SK-N-MC (cell line): ENCODE measurements at regions not wholly inside any gene's neighbourhood (a gene's known extent, or its start where the extent isn't known, plus 50 kb on each side); places are given as distances from the start of the nearest gene placed in this dataset.

Experiments used
- DNase-seq: peaks from one replicate; pipeline ENCODE4 v3.0.0-alpha.2; 2011; ENCODE audit warnings: low read depth, low spot score
- H3K27ac ChIP-seq: fragments of 200-600 bp; sonication (generic); 2 replicates; pipeline ENCODE4 v1.5.1; 2016; ENCODE audit warnings: mixed run types
- H3K36me3 ChIP-seq: fragments of 200-600 bp; sonication (generic); 2 replicates; pipeline ENCODE4 v1.6.1; 2017; ENCODE audit warnings: antibody characterized with exemption, low read length, mixed read lengths; ENCODE audit not compliant: insufficient read depth
- H3K4me3 ChIP-seq: fragments of 200-600 bp; sonication (generic); 2 replicates; pipeline ENCODE4 v1.5.1; 2016
- H3K9ac ChIP-seq: fragments of 200-600 bp; sonication (generic); 2 replicates; pipeline ENCODE4 v1.8.0; 2017; ENCODE audit warnings: mixed run types, mixed read lengths; ENCODE audit not compliant: insufficient read length
- H3K9me3 ChIP-seq: fragments of 200-600 bp; sonication (generic); 2 replicates; pipeline ENCODE4 v1.6.1; 2017; ENCODE audit warnings: low read depth, mild to moderate bottlenecking, antibody characterized with exemption, low read length, moderate library complexity, mixed read lengths
- EZH2 ChIP-seq: fragments of 200-600 bp; sonication (generic); IDR thresholded peaks from one replicate; pipeline ENCODE4 v1.6.1; 2017; ENCODE audit warnings: antibody characterized with exemption
- FOXP2 ChIP-seq: optimal IDR thresholded peaks from 2 replicates; pipeline ENCODE3; 2011; ENCODE audit warnings: mild to moderate bottlenecking, moderate library complexity; ENCODE audit not compliant: insufficient read depth; ENCODE audit errors: extremely low read length, control extremely low read depth
- POLR2AphosphoS5 ChIP-seq: IDR thresholded peaks from 2 replicates; pipeline ENCODE4 v1.6.1; 2012; ENCODE audit warnings: mild to moderate bottlenecking, low read depth, low read length, borderline replicate concordance

DNA sequence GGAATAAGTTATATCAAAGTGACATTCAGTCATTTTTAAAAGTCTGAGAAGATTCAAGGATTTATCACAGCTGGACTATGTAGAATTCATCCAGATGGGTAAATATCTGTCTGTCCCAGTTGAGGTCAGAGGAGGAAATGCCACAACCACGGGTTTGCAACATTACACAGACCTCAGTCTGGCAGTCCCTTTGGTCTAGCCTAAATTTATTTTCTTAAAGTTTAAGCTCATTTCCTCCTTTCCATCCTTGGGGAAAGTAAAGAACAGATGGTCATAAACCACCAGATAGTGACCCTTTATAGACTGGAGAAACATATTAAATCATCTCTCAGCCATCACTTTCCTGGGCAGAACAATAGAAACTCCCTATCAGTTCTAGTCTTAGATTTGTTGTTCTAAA, 238.4 kb upstream of the DDI1 start:
- Histone ChIP-seq H3K9me3 (no peaks in the 10 kb centered on the region), H3K4me3 (no peak overlapping the region), H3K27ac (no peak overlapping the region), H3K36me3 (no peaks in the 10 kb centered on the region), H3K9ac (no peak overlapping the region)
- no peak for TF ChIP-seq FOXP2
- TF ChIP-seq POLR2AphosphoS5: no peak
- TF ChIP-seq EZH2: no peak
- no peak for DNase-seq

DNA sequence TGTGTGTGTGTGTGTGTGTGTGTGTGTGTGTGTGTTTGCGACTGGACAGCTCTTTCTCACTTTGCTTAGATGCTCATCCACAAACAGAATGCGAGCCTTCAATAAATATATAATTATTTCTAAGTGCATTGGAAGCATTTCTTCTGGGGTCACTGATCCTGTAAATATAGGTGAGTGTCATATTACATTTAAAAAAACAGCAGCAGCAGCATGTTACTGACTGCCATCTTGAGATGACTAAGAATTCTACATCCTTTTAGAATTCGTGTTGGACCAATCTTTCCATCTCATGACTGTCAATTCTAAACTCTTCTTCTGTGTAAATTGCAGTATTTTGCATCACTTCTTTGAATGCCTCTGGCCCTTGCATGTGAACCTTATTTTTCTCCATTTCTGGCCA, 238.0 kb upstream of the DDI1 start:
- TF ChIP-seq POLR2AphosphoS5: no peak
- TF ChIP-seq FOXP2: no peak
- no peak for TF ChIP-seq EZH2
- H3K9me3 ChIP-seq: no peaks in the 10 kb centered on the region
- H3K36me3 ChIP-seq: no peaks in the 10 kb centered on the region
- no peak for DNase-seq
- H3K4me3 ChIP-seq: no peak overlapping the region
- no peak overlapping the region for H3K9ac ChIP-seq
- H3K27ac ChIP-seq: no peak overlapping the region

DNA sequence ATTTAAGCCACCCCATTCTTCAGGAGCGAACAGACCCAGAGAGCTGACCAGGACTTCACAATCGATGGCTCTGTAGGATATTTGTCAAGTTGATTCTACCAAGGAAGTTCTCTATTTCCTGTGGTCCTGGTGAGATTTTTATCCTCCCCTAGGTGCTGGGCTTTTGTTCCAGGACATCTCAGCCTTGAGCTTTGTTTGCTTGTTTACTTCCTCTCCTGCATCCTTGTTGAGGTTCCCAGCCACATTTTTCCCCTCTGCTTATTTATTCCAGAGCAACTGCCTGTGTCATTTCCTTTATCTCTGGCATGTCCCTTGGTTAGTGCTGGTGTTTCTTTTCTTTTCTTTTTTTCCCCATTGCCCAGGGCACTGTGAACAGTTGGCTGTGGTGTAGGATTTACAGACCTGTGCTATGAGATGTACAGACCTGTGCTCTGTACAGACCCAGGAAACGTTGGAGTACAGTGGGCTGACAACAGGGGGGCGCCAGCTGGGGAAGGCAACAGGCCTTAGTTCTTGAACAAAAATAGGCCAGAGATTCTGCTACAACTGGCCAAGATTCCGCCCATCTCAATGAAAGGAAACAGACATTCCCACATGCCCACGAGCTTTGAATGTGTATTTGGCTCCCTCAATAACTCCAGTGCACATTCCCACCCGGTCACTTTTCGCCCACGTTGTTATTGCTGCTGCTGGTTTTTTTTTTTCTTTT, 235.9 kb upstream of the DDI1 start:
- no peak overlapping the region for H3K27ac ChIP-seq
- H3K36me3 ChIP-seq: no peaks in the 10 kb centered on the region
- no peaks in the 10 kb centered on the region for H3K9me3 ChIP-seq
- DNase-seq: no peak
- no peak for TF ChIP-seq FOXP2
- no peak for TF ChIP-seq POLR2AphosphoS5
- no peak for TF ChIP-seq EZH2
- no peak overlapping the region for H3K9ac ChIP-seq
- no peak overlapping the region for H3K4me3 ChIP-seq

DNA sequence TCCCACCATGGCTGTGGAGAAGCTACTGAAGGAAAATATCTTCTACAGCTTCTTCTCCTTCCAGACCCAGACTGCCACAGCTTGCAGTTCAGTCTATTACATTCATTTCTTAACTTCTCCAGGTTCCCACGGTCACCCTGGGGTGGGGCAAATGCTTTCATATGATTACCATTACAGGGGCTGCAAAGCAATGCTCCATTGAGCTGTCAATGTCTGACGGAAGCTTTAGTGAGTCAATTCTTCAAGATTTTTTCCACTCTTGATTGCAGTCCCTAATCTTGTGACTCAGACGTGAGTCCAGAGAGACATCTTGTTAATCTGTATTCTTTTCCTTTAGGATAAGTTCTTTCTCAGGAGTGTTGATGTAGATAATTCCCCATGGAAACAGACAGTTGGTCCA, 233.4 kb upstream of the DDI1 start:
- no peak overlapping the region for H3K4me3 ChIP-seq
- H3K36me3 ChIP-seq: no peaks in the 10 kb centered on the region
- no peak overlapping the region for H3K9ac ChIP-seq
- no peak for TF ChIP-seq EZH2
- no peak for DNase-seq
- H3K27ac ChIP-seq: no peak overlapping the region
- H3K9me3 ChIP-seq: no peaks in the 10 kb centered on the region

DNA sequence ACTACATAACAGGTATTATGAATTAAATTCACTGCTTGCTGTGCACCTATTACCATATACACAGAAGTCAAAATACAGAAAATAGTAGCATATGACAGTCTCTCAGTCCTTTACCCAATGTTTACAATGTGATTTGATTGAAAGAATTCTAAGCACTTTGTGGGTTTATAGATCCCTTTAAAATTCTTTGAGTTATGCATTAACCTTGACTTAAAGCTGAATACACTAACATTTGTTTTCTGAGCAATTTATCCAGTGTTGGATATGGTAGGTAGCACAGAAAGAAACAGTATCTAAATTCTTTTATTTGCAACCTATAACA, 230.8 kb upstream of the DDI1 start:
- TF ChIP-seq FOXP2: no peak
- no peak for TF ChIP-seq EZH2
- no peak for TF ChIP-seq POLR2AphosphoS5
- DNase-seq: no peak
- no peak overlapping the region for H3K27ac ChIP-seq

DNA sequence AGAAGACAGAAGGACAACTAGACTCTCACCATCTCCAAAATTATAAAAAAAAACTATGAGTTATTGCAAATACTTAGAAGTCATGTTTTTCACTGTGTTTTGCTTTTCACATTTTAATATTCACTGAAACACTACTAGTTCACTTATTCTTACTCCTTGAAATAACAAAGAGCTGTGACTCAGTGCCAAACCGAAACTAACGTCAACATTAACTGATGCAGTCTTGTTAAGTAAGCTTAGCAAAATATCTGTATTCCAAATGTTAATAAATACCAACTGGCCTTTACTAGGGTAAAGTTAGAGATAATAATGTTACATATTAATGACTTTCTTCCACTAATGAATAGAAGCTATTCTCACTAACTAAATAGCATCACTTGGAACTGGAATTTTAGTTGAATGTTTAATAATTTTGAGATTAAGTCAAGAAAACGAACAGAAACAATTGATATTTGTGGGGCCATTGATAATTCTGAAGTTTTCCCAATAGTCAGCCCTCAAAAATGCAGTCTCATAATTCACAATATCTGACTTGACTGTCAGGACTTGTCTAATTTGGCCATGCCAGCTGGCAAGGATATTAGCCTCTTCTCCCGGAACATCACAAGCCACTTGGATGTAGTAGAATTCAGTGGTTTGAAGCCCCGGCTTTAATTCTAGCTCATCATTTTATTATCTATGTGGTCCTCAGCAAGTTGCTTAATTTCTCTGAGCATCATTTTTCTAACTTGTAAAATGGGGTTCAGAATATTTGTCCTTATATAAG, 230.1 kb upstream of the DDI1 start:
- no peak overlapping the region for H3K9ac ChIP-seq
- H3K27ac ChIP-seq: no peak overlapping the region
- H3K9me3 ChIP-seq: no peaks in the 10 kb centered on the region
- TF ChIP-seq FOXP2 (no peak), EZH2 (no peak), POLR2AphosphoS5 (no peak)
- no peak for DNase-seq
- H3K4me3 ChIP-seq: no peak overlapping the region
- H3K36me3 ChIP-seq: no peaks in the 10 kb centered on the region

More for the DNA sequence above, 230.8 kb upstream of the DDI1 start:
- Histone ChIP-seq H3K36me3 (no peaks in the 10 kb centered on the region), H3K9ac (no peak overlapping the region), H3K9me3 (no peaks in the 10 kb centered on the region), H3K4me3 (no peak overlapping the region)

DNA sequence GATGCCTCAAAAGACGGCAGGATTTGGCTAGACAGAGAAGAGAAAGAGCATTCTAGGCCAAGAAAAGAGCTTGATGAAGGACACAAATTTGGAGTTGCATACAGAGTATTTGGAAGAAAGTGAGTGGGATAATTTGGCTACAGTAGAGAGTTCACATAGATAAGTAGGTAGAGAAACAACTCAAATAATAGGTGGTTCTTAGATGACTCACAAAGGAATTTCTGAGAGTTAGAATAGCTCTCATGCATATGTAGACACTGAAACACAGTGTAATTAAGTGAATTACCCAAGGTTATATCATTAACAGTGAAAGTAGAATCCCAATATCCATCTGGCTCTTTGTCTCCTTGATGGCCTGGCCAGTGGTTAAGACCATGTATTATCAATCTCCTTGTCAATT, 228.6 kb upstream of the DDI1 start:
- Histone ChIP-seq H3K4me3 (no peak overlapping the region), H3K9ac (no peak overlapping the region), H3K36me3 (no peaks in the 10 kb centered on the region), H3K9me3 (no peaks in the 10 kb centered on the region), H3K27ac (no peak overlapping the region)
- TF ChIP-seq FOXP2 (no peak), EZH2 (no peak), POLR2AphosphoS5 (no peak)
- DNase-seq: no peak

DNA sequence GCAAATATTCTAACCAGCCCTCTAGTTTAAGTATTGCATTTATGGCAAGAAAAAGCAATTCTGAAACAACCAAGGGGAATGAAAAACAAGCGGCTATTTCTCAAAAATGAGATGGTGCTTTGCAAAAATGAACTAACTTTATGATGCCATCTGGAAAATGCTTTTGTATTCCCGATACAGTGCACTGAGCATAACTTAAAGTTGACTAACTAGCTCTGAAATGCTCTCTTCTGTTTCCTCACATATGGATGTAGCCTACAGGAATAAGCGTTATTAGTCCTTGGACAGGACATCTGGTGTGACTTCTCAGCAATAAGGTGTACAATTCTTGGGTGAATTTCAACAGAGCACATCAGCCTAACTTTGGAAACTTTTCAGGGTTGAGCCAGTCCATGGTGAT, 228.2 kb upstream of the DDI1 start:
- Histone ChIP-seq H3K9me3 (no peaks in the 10 kb centered on the region), H3K27ac (no peak overlapping the region), H3K4me3 (no peak overlapping the region), H3K9ac (no peak overlapping the region), H3K36me3 (no peaks in the 10 kb centered on the region)
- TF ChIP-seq FOXP2 (no peak), EZH2 (no peak), POLR2AphosphoS5 (no peak)
- no peak for DNase-seq

DNA sequence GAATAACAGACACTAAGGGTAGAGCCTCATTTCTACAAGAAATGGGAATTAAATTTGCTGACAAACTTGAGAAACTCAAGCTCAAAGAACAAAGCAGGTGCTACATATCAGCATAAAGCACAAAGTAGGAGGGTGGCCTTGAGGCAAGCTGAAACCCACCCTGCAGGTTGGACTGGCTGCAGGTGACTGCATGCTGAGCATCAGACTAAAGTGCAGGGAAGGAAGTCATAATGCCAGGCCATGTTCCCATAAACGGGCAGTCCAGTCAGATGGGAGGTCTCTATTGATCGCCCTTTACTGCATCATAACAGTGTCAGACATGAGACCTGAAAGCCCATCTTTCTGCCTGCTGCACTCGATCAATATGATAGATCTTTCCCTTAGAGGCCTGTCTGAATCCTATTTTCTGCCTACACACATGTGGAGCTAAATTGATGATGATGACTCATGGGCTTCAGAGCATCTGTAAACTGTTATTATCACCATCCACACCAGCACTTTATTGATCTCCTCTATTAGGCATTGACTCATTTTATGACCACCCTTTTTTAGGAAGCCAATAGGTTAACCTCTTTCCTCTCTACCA, 224.5 kb upstream of the DDI1 start:
- no peak overlapping the region for H3K9ac ChIP-seq
- no peaks in the 10 kb centered on the region for H3K36me3 ChIP-seq
- no peak for DNase-seq
- H3K9me3 ChIP-seq: no peaks in the 10 kb centered on the region
- no peak overlapping the region for H3K27ac ChIP-seq
- no peak overlapping the region for H3K4me3 ChIP-seq
- TF ChIP-seq EZH2 (no peak), POLR2AphosphoS5 (no peak), FOXP2 (no peak)
